ENCODE measurements at regions not wholly inside any gene's neighbourhood (a gene's known extent, or its start where the extent isn't known, plus 50 kb on each side); places are given as distances from the start of the nearest gene placed in this dataset.

DNA sequence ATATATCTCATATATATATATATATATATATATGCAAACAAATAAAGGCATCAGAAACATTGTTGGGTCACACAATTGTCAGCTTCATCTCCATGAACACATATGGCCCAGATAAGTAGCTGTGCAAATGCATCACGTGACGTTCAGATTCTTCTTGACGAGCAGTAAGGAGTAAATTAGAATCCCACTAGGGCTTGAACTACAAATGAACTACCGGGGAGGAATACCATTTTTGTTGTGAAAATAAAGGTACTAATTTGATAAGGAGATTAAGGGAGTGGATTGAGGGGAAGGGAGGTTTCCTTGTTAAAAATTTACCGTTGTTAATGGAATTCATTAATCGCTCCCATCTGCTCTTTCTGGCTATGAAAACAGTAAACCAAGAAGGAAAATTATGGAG is 186.5 kb upstream of the COPS8 start:
- TF ChIP-seq, protein P1, sequence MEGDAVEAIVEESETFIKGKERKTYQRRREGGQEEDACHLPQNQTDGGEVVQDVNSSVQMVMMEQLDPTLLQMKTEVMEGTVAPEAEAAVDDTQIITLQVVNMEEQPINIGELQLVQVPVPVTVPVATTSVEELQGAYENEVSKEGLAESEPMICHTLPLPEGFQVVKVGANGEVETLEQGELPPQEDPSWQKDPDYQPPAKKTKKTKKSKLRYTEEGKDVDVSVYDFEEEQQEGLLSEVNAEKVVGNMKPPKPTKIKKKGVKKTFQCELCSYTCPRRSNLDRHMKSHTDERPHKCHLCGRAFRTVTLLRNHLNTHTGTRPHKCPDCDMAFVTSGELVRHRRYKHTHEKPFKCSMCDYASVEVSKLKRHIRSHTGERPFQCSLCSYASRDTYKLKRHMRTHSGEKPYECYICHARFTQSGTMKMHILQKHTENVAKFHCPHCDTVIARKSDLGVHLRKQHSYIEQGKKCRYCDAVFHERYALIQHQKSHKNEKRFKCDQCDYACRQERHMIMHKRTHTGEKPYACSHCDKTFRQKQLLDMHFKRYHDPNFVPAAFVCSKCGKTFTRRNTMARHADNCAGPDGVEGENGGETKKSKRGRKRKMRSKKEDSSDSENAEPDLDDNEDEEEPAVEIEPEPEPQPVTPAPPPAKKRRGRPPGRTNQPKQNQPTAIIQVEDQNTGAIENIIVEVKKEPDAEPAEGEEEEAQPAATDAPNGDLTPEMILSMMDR (IDR thresholded peaks at IDR 0.05), result no peak
- no peak for TF ChIP-seq POLR2A (IDR thresholded peaks at IDR 0.05)
